ENCODE measurements at regions not wholly inside any gene's neighbourhood (a gene's known extent, or its start where the extent isn't known, plus 50 kb on each side); places are given as distances from the start of the nearest gene placed in this dataset.

DNA sequence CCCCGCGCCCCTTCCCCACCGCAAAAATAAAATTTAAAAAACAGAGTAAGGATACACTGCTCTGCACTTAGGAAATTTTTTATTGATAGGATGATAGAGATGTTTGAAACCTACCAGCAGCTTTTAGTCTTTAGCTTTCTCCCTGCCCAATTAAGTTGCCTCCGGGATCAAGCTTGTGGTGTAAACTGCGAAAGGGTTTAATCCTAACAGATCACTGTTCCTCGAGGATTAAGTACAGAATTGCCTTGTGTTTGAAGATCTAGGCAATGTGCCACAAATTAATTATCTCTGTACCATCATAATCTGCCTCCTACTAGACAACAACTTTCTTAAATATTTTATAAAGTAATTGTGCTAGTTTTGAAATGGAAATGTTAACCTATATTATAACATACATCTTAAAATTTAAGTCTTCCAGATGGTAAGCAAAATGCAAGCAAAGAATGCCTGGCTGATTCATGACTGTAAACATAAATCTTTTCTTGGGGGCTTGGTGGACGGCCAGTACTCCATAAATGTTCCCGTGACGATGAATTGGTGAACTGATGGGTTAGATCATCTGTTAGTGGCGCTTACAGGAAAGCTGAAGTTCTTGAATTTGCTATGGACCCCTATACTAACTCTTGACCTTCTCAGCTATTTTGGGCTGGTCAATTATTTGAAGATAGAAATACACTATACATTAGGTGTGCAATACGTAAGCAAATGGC is 58.0 kb upstream of the ARHGAP18 start:
- TF ChIP-seq, protein P1, sequence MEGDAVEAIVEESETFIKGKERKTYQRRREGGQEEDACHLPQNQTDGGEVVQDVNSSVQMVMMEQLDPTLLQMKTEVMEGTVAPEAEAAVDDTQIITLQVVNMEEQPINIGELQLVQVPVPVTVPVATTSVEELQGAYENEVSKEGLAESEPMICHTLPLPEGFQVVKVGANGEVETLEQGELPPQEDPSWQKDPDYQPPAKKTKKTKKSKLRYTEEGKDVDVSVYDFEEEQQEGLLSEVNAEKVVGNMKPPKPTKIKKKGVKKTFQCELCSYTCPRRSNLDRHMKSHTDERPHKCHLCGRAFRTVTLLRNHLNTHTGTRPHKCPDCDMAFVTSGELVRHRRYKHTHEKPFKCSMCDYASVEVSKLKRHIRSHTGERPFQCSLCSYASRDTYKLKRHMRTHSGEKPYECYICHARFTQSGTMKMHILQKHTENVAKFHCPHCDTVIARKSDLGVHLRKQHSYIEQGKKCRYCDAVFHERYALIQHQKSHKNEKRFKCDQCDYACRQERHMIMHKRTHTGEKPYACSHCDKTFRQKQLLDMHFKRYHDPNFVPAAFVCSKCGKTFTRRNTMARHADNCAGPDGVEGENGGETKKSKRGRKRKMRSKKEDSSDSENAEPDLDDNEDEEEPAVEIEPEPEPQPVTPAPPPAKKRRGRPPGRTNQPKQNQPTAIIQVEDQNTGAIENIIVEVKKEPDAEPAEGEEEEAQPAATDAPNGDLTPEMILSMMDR (IDR thresholded peaks at IDR 0.05; ENCODE audit: insufficient read depth, low read depth, low read length, missing control alignments): no peak
- DNase-seq (ENCODE audit: low read depth): no peak
- no peak overlapping the region for H3K4me3 ChIP-seq (ENCODE audit: low read depth, low read length)

DNA sequence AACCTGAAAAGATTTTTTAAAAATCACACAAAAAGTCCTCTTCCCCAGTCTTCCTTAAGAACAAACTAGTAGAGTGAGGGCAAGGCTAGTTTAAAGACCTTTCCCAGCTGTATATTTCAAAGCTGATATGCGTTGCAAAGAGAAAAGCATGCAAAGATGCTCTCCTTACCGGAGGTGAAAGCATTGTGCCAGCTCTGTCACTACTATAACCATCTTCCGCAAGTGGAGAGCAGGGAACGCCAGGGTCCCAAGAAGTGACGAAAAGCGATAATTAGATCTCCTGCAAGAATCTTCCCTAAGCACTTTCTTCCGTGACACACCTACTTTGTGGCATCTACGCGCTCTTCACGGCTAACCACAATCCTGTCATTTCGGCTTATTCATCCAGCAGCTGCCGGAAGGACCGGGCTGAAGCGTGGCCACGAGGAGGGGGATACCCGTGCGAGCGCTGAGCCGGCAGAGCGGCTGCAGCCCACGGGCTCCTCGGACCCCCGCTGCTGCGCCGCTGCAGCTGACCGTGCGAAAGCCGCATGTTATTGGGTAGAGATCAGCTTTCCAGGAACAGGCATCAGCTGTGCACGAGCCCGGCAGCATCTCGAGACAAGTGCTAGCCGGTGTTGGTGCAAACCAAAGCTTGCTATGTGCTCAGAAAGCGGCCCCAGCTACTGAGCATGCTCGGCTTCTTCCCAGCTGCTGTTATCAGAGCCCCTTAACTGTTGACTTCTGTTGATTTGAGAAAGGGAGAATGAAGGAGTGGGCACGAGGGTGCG is 57.2 kb upstream of the ARHGAP18 start:
- H3K4me3 ChIP-seq (ENCODE audit: low read depth, low read length): peak overlapping the region; percentile 51
- TF ChIP-seq, protein P1 (IDR thresholded peaks at IDR 0.05; ENCODE audit: insufficient read depth, low read depth, low read length, missing control alignments): no peak
- DNase-seq (ENCODE audit: low read depth): peak; percentile 64

DNA sequence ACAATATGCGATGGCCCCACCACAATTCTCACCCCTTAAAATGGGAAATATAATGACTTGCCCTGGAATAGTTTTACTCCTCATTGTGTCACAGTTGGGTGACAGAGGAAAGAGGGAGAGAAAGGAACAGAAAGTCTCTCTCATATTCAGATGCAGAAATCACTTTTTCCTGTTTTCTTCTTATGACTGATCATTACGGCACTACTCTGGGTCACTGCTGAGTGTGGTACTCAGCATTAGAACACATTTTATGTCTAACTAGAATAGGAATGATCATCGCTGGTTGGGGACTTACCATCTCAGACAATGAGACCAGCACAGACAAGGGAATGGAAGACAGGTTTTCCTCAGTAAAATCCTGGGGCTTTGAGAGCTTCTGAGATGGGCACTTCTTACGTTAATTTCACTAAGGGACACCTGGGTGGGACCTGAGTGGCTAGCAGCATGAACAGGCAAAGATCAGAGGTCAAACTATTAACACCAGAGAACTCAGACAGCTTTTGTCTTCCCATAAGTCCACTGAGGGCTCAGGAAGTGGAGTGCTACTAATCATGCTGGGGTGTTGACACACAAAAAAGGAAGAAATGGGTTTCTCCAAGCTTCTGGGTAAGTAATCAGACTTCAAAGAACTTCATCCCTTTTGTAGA is 54.9 kb upstream of the ARHGAP18 start:
- TF ChIP-seq, protein P1 (IDR thresholded peaks at IDR 0.05; ENCODE audit: insufficient read depth, low read depth, low read length, missing control alignments): no peak
- no peak for DNase-seq (ENCODE audit: low read depth)
- no peak overlapping the region for H3K4me3 ChIP-seq (ENCODE audit: low read depth, low read length)

DNA sequence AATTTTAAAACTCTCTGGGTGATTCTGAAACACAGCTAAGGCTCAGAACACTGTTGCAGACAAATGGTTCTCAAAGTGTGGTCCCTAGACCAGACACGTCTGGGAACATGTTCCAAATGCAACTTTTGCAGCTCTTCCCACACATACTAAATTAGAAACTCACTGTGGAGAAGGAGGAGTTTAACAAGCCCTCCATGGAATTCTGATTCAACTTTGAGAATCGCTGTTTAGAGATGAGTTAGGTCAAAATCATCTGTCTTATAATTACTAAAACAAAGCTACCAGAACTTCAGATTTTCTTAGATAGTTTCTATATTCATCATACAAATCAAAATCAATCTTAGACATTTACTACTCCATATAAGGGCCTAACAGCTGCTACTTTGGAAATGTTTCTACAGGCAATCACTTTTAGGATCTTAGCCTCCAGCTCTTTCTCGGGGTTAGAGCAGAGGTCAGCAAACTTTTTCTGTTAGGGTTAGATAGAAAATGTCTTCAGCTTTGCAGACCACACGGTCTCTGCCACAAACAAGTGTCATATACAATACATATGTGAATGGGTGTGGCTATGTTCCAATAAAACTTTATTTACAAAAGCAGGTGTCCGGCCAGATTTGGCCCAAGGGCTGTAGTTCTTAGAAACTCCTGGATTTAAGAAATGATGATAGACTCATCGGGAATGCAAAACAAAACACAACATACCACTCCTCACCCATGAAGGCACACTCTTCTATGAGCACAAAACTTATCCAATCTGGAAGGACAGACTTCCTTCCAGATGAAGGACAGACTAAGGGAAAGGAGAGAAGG is 50.0 kb upstream of the ARHGAP18 start:
- H3K4me3 ChIP-seq (ENCODE audit: low read depth, low read length): no peak overlapping the region
- TF ChIP-seq, protein P1 (IDR thresholded peaks at IDR 0.05; ENCODE audit: insufficient read depth, low read depth, low read length, missing control alignments): no peak
- no peak for DNase-seq (ENCODE audit: low read depth)

All from GM12865 (cell line).